Immature natural killer cell (primary cell): ENCODE measurements at regions not wholly inside any gene's neighbourhood (a gene's known extent, or its start where the extent isn't known, plus 50 kb on each side); places are given as distances from the start of the nearest gene placed in this dataset.
"Not testable (repeated sequence)": the region's sequence is repeated elsewhere in the genome, so short reads cannot be mapped to it uniquely, and the experiment has no call there.

ENCODE experiments used
- DNase-seq, 3 donors: peaks; one replicate each; pipeline ENCODE4 v3.0.0; 2022; ENCODE audit warnings: mixed read lengths in 1 of 3
- H3K27ac Mint-ChIP-seq, 6 donors: one replicate each; pipeline ENCODE4 v1.8.0; 2020; ENCODE audit warnings: mixed read lengths in 6 of 6, mild to moderate bottlenecking in 5 of 6, inconsistent platforms in 4 of 6, moderate library complexity in 3 of 6
- H3K27me3 Mint-ChIP-seq, 3 donors: one replicate each; pipeline ENCODE4 v1.8.0; 2020 to 2021; ENCODE audit warnings: low read depth in 3 of 3, mild to moderate bottlenecking in 3 of 3, mixed read lengths in 3 of 3, moderate library complexity in 3 of 3, inconsistent platforms in 1 of 3
- H3K36me3 Mint-ChIP-seq, 3 donors: one replicate each; pipeline ENCODE4 v1.8.0; 2020; ENCODE audit warnings: mixed read lengths in 3 of 3, inconsistent platforms in 2 of 3, mild to moderate bottlenecking in 2 of 3
- H3K4me1 Mint-ChIP-seq, 2 donors: one replicate each; pipeline ENCODE4 v1.8.0; 2020; ENCODE audit warnings: inconsistent platforms in 2 of 2, mild to moderate bottlenecking in 2 of 2, mixed read lengths in 2 of 2, moderate library complexity in 1 of 2
- H3K4me3 Mint-ChIP-seq, 5 donors: one replicate each; pipeline ENCODE4 v1.8.0; 2020; ENCODE audit warnings: mild to moderate bottlenecking in 5 of 5, mixed read lengths in 5 of 5, inconsistent platforms in 3 of 5, moderate library complexity in 3 of 5
- H3K9me3 Mint-ChIP-seq, 6 donors: one replicate each; pipeline ENCODE4 v1.8.0; 2020; ENCODE audit warnings: mild to moderate bottlenecking in 6 of 6, mixed read lengths in 6 of 6, inconsistent platforms in 4 of 6, moderate library complexity in 3 of 6

- H3K36me3 Mint-ChIP-seq = no peaks in the 10 kb centered on the region
- no peak for DNase-seq
These were observed 284.2 kb downstream of the TBC1D4 start for GRCh38 chr13:75197803-75198202.

GRCh38 chr13:75196147-75196837 is 285.7 kb downstream of the TBC1D4 start:
- Mint-ChIP-seq H3K4me3 (no peak overlapping the region), H3K9me3 (peaks cover 0 to 2% (median 0%) of the 10 kb centered on the region in 6 donors), H3K27me3 (peaks cover 0 to 6% (median 4%) of the 10 kb centered on the region in 3 donors), H3K4me1 (no peaks in the 10 kb centered on the region), H3K36me3 (no peaks in the 10 kb centered on the region), H3K27ac (no peak overlapping the region)
- DNase-seq = no peak

More at GRCh38 chr13:75197803-75198202, 284.2 kb downstream of the TBC1D4 start:
- Mint-ChIP-seq H3K27me3 (peaks cover 0 to 9% (median 6%) of the 10 kb centered on the region in 3 donors), H3K4me3 (no peak overlapping the region), H3K27ac (no peak overlapping the region), H3K4me1 (no peaks in the 10 kb centered on the region), H3K9me3 (peaks cover 0 to 3% (median 0%) of the 10 kb centered on the region in 6 donors)

- Mint-ChIP-seq H3K4me3 (no peak overlapping the region), H3K4me1 (no peaks in the 10 kb centered on the region), H3K27ac (no peak overlapping the region), H3K9me3 (peaks cover 0 to 2% (median 0%) of the 10 kb centered on the region in 6 donors), H3K27me3 (peaks cover 0 to 6% (median 4%) of the 10 kb centered on the region in 3 donors), H3K36me3 (no peaks in the 10 kb centered on the region)
- no peak for DNase-seq
These were observed 286.3 kb downstream of the TBC1D4 start for GRCh38 chr13:75195495-75196146.

GRCh38 chr13:75194717-75195462 is 287.1 kb downstream of the TBC1D4 start:
- Mint-ChIP-seq H3K27ac (no peak overlapping the region), H3K9me3 (peaks cover 0 to 2% (median 0%) of the 10 kb centered on the region in 6 donors), H3K36me3 (no peaks in the 10 kb centered on the region), H3K27me3 (peaks cover 0 to 6% (median 4%) of the 10 kb centered on the region in 3 donors), H3K4me3 (no peak overlapping the region), H3K4me1 (no peaks in the 10 kb centered on the region)
- no peak for DNase-seq

GRCh38 chr13:75186379-75186778 is 295.6 kb downstream of the TBC1D4 start:
- Mint-ChIP-seq H3K4me1 (no peaks in the 10 kb centered on the region), H3K9me3 (peaks cover 7 to 18% (median 10%) of the 10 kb centered on the region in 6 donors), H3K27ac (no peak overlapping the region), H3K27me3 (peaks cover 0 to 11% (median 3%) of the 10 kb centered on the region in 3 donors), H3K4me3 (no peak overlapping the region), H3K36me3 (peaks cover 0 to 3% (median 0%) of the 10 kb centered on the region in 3 donors)
- DNase-seq = no peak

GRCh38 chr13:75181906-75182305 is 300.1 kb downstream of the TBC1D4 start:
- Mint-ChIP-seq H3K4me1 (no peaks in the 10 kb centered on the region), H3K27me3 (peaks cover 2 to 11% (median 3%) of the 10 kb centered on the region in 3 donors), H3K27ac (no peak overlapping the region), H3K9me3 (peaks cover 7 to 18% (median 9%) of the 10 kb centered on the region in 6 donors), H3K36me3 (peaks cover 0 to 3% (median 0%) of the 10 kb centered on the region in 3 donors), H3K4me3 (no peak overlapping the region)
- no peak for DNase-seq

GRCh38 chr13:75180805-75181455 is 301.0 kb downstream of the TBC1D4 start:
- Mint-ChIP-seq H3K36me3 (peaks cover 0 to 3% (median 0%) of the 10 kb centered on the region in 3 donors), H3K9me3 (peaks cover 7 to 18% (median 10%) of the 10 kb centered on the region in 6 donors), H3K27ac (no peak overlapping the region), H3K27me3 (peaks cover 2 to 8% (median 2%) of the 10 kb centered on the region in 3 donors), H3K4me1 (no peaks in the 10 kb centered on the region), H3K4me3 (no peak overlapping the region)
- DNase-seq = no peak

- Mint-ChIP-seq H3K4me3 (no peak overlapping the region), H3K4me1 (no peaks in the 10 kb centered on the region), H3K9me3 (peaks cover 0 to 3% (median 0%) of the 10 kb centered on the region in 6 donors), H3K27me3 (peaks cover 0 to 2% (median 0%) of the 10 kb centered on the region in 3 donors), H3K27ac (no peak overlapping the region), H3K36me3 (peaks cover 0 to 3% (median 0%) of the 10 kb centered on the region in 3 donors)
- no peak for DNase-seq
These were observed 303.5 kb downstream of the TBC1D4 start for GRCh38 chr13:75178436-75178835.

GRCh38 chr13:75175575-75175974 is 306.4 kb downstream of the TBC1D4 start:
- Mint-ChIP-seq H3K36me3 (peaks cover 0 to 3% (median 0%) of the 10 kb centered on the region in 3 donors), H3K27ac (no peak overlapping the region), H3K4me1 (no peaks in the 10 kb centered on the region), H3K27me3 (peaks cover 0 to 3% (median 2%) of the 10 kb centered on the region in 3 donors), H3K9me3 (peaks cover 0 to 3% (median 0%) of the 10 kb centered on the region in 6 donors), H3K4me3 (no peak overlapping the region)
- no peak for DNase-seq

- H3K36me3 Mint-ChIP-seq, H3K4me1 Mint-ChIP-seq, H3K27me3 Mint-ChIP-seq, H3K9me3 Mint-ChIP-seq, H3K4me3 Mint-ChIP-seq, H3K27ac Mint-ChIP-seq, DNase-seq: not testable (repeated sequence)
These were observed 306.9 kb downstream of the TBC1D4 start for GRCh38 chr13:75175097-75175496.

GRCh38 chr13:75174481-75174880 is 307.5 kb downstream of the TBC1D4 start:
- Mint-ChIP-seq H3K27ac (no peak overlapping the region), H3K27me3 (peaks cover 0 to 3% (median 2%) of the 10 kb centered on the region in 3 donors), H3K9me3 (peaks cover 0 to 3% (median 0%) of the 10 kb centered on the region in 6 donors), H3K4me1 (no peaks in the 10 kb centered on the region), H3K4me3 (no peak overlapping the region), H3K36me3 (peaks cover 0 to 3% (median 0%) of the 10 kb centered on the region in 3 donors)
- no peak for DNase-seq

- H3K27me3 Mint-ChIP-seq = peaks cover 0 to 6% (median 0%) of the 10 kb centered on the region in 3 donors
- DNase-seq = no peak
- H3K4me1 Mint-ChIP-seq = no peaks in the 10 kb centered on the region
These were observed 308.3 kb downstream of the TBC1D4 start for GRCh38 chr13:75173457-75174356.

More at GRCh38 chr13:75173457-75174356, 308.3 kb downstream of the TBC1D4 start:
- H3K27ac Mint-ChIP-seq = no peak overlapping the region
- H3K4me3 Mint-ChIP-seq = no peak overlapping the region
- H3K9me3 Mint-ChIP-seq = peaks cover 0 to 3% (median 0%) of the 10 kb centered on the region in 6 donors
- peaks cover 0 to 3% (median 0%) of the 10 kb centered on the region in 3 donors for H3K36me3 Mint-ChIP-seq
